ENCODE measurements at regions not wholly inside any gene's neighbourhood (a gene's known extent, or its start where the extent isn't known, plus 50 kb on each side); places are given as distances from the start of the nearest gene placed in this dataset.

GRCh38 chr18:45527891-45528290, 87.4 kb upstream of the SLC14A2 start:
- no peak for TF ChIP-seq CTCF (conservative IDR thresholded peaks at IDR 0.05; ENCODE audit: low read depth)
- CTCF ChIA-PET, result no interaction called here
- no peak overlapping the region for H3K27ac ChIP-seq
- DNase-seq (ENCODE audit: low spot score), result no peak
- POLR2A ChIA-PET (ENCODE audit: low non-redundant PET), result no interaction called here

- ChIA-PET CTCF (no interaction called here), POLR2A (ENCODE audit: low non-redundant PET) (no interaction called here)
- H3K27ac ChIP-seq, result no peak overlapping the region
- no peak for DNase-seq (ENCODE audit: low spot score)
- TF ChIP-seq CTCF (conservative IDR thresholded peaks at IDR 0.05; ENCODE audit: low read depth), result no peak
Observed at GRCh38 chr18:45528712-45529336, 86.5 kb upstream of the SLC14A2 start.

GRCh38 chr18:45538444-45538843, 76.8 kb upstream of the SLC14A2 start:
- H3K27ac ChIP-seq, result no peak overlapping the region
- TF ChIP-seq CTCF (conservative IDR thresholded peaks at IDR 0.05; ENCODE audit: low read depth), result no peak
- CTCF ChIA-PET, result no interaction called here
- DNase-seq (ENCODE audit: low spot score), result no peak
- POLR2A ChIA-PET (ENCODE audit: low non-redundant PET), result no interaction called here

- ChIA-PET POLR2A (ENCODE audit: low non-redundant PET) (no interaction called here), CTCF (interaction anchor here (0.7 kb wide), 1 partner anchor 19 kb away, joined by 3 read pairs; no protein-coding TSS in a partner anchor)
- no peak overlapping the region for H3K27ac ChIP-seq
- TF ChIP-seq CTCF (conservative IDR thresholded peaks at IDR 0.05; ENCODE audit: low read depth), result no peak
- DNase-seq (ENCODE audit: low spot score), result no peak
Observed at GRCh38 chr18:45539491-45539891, 75.8 kb upstream of the SLC14A2 start.

- H3K27ac ChIP-seq, result no peak overlapping the region
- TF ChIP-seq CTCF (conservative IDR thresholded peaks at IDR 0.05; ENCODE audit: low read depth), result no peak
- DNase-seq (ENCODE audit: low spot score), result no peak
- ChIA-PET CTCF (no interaction called here), POLR2A (ENCODE audit: low non-redundant PET) (no interaction called here)
Observed at GRCh38 chr18:45540125-45540524, 75.2 kb upstream of the SLC14A2 start.

GRCh38 chr18:45541421-45541820, 73.9 kb upstream of the SLC14A2 start:
- ChIA-PET CTCF (no interaction called here), POLR2A (ENCODE audit: low non-redundant PET) (no interaction called here)
- no peak for DNase-seq (ENCODE audit: low spot score)
- no peak for TF ChIP-seq CTCF (conservative IDR thresholded peaks at IDR 0.05; ENCODE audit: low read depth)
- no peak overlapping the region for H3K27ac ChIP-seq

GRCh38 chr18:45542043-45542442, 73.2 kb upstream of the SLC14A2 start:
- no peak for TF ChIP-seq CTCF (conservative IDR thresholded peaks at IDR 0.05; ENCODE audit: low read depth)
- no peak for DNase-seq (ENCODE audit: low spot score)
- ChIA-PET POLR2A (ENCODE audit: low non-redundant PET) (no interaction called here), CTCF (no interaction called here)
- H3K27ac ChIP-seq, result no peak overlapping the region
